Panc1 (cell line): ENCODE measurements at regions not wholly inside any gene's neighbourhood (a gene's known extent, or its start where the extent isn't known, plus 50 kb on each side); places are given as distances from the start of the nearest gene placed in this dataset.

Experiments used
- ATAC-seq: fragments of 200-7000 bp; cut with Tn5 transposase; 2 replicates; pipeline ENCODE4 v1.9.1; 2020; ENCODE audit warnings: mild to moderate bottlenecking, moderate library complexity
- BruUV-seq: library from RNA; stranded (reverse); fragments of 400-500 nt; replicated peaks from 2 replicates; lab custom pipeline; 2021; lab: Mats Ljungman, UMichigan
- CTCF ChIA-PET: fragments of 300-600 bp; sonication (Branson Sonifier 250); formaldehyde crosslinking; loops from one replicate; lab custom pipeline; 2022; ENCODE audit warnings: antibody characterized with exemption; lab: Charles Lee
- POLR2A ChIA-PET: fragments of 300-600 bp; sonication (Branson Sonifier 250); formaldehyde crosslinking; loops from one replicate; lab custom pipeline; 2022; ENCODE audit warnings: antibody characterized with exemption; lab: Charles Lee
- DNase-seq: peaks from one replicate; pipeline ENCODE4 v3.0.0-alpha.2; 2010; ENCODE audit warnings: low read depth, low spot score
- H3K27ac ChIP-seq: 2 replicates; pipeline ENCODE4 v1.5.1; 2011; ENCODE audit warnings: mild to moderate bottlenecking, low read length, inconsistent platforms
- H3K27me3 ChIP-seq: fragments of 200-500 bp; sonication (Bioruptor generic); 2 replicates; pipeline ENCODE4 v1.6.0; 2014; ENCODE audit warnings: low read length, inconsistent platforms; ENCODE audit not compliant: control insufficient read depth, insufficient read depth
- H3K36me3 ChIP-seq: fragments of 200-500 bp; sonication (Bioruptor generic); 2 replicates; pipeline ENCODE4 v1.5.1; 2014; ENCODE audit warnings: inconsistent platforms, mild to moderate bottlenecking, low read length, moderate library complexity; ENCODE audit not compliant: control insufficient read depth, insufficient read depth
- H3K4me1 ChIP-seq: 2 replicates; pipeline ENCODE4 v1.5.1; 2011; ENCODE audit warnings: inconsistent platforms, mild to moderate bottlenecking, low read length, moderate library complexity; ENCODE audit not compliant: control insufficient read depth, insufficient read depth
- H3K4me3 ChIP-seq, 2 experiments: 2 replicates each; pipeline ENCODE4 v1.5.1; 2011 to 2012; ENCODE audit warnings: low read depth in 2 of 2, low read length in 2 of 2, mild to moderate bottlenecking in 2 of 2, inconsistent platforms in 1 of 2, moderate library complexity in 1 of 2
- H3K9me3 ChIP-seq: fragments of 200-500 bp; sonication (Bioruptor generic); 2 replicates; pipeline ENCODE4 v1.5.1; 2014; ENCODE audit warnings: low read depth, mild to moderate bottlenecking, inconsistent platforms, low read length, moderate library complexity; ENCODE audit not compliant: control insufficient read depth, insufficient read depth
- CTCF ChIP-seq: fragments of 450-650 bp; IDR thresholded peaks from 2 replicates; pipeline ENCODE4 v1.5.1; 2017; ENCODE audit warnings: mild to moderate bottlenecking
- POLR2AphosphoS5 ChIP-seq: IDR thresholded peaks from 2 replicates; pipeline ENCODE4 v1.6.1; 2012; ENCODE audit warnings: mild to moderate bottlenecking, low read depth, low read length, moderate library complexity
- REST ChIP-seq, 2 experiments: IDR thresholded peaks; 2 replicates each; pipeline ENCODE4 v1.6.1; 2011 to 2012; ENCODE audit warnings: low read depth in 2 of 2, control low read depth in 1 of 2, low read length in 1 of 2, mild to moderate bottlenecking in 1 of 2, moderate library complexity in 1 of 2; ENCODE audit not compliant: insufficient read depth in 1 of 2
- SIN3A ChIP-seq: IDR thresholded peaks from 2 replicates; pipeline ENCODE4 v1.6.1; 2012; ENCODE audit warnings: low read depth, mild to moderate bottlenecking, low read length, moderate library complexity, borderline replicate concordance; ENCODE audit not compliant: insufficient read depth
- TCF7L2 ChIP-seq: IDR thresholded peaks from 2 replicates; pipeline ENCODE4 v1.6.1; 2011; ENCODE audit warnings: mild to moderate bottlenecking, low read depth, low read length, inconsistent platforms
- in situ Hi-C: cut with HindIII; loops from 2 replicates; pipeline ENCODE4 v1.10.0; 2016; ENCODE audit warnings: low sequenced_read_pairs, low pct_unique_long_range_greater_than_20kb
- intact Hi-C: fragments of 100-400 bp; cut with micrococcal nuclease; formaldehyde crosslinking; loops from one replicate; pipeline ENCODE4 v1.10.0; 2022; ENCODE audit not compliant: unreplicated experiment

- H3K4me1 ChIP-seq, result no peaks in the 10 kb centered on the region
- ATAC-seq, result peak; percentile 18; the same call in 1 of the 2 replicates
These were observed 85.3 kb upstream of the SIRPA start for GRCh38 chr20:1809611-1810510.

GRCh38 chr20:1809131-1809572 is 86.1 kb upstream of the SIRPA start:
- intact Hi-C loops, result no loop called here
- TF ChIP-seq REST (IDR thresholded peaks at IDR 0.05; ENCODE audit: insufficient read depth in 1 of 2, low read depth in 2 of 2, low read length in 1 of 2) (no peak), TCF7L2 (no peak), CTCF (no peak), POLR2AphosphoS5 (no peak)

More at GRCh38 chr20:1809611-1810510, 85.3 kb upstream of the SIRPA start:
- no peaks in the 10 kb centered on the region for H3K27me3 ChIP-seq
- H3K4me3 ChIP-seq, result no peak overlapping the region
- H3K9me3 ChIP-seq, result no peaks in the 10 kb centered on the region
- no TSS peak for BruUV-seq
- DNase-seq, result no peak
- in situ Hi-C loops (no loop called here), intact Hi-C loops (no loop called here)
- H3K27ac ChIP-seq, result no peak overlapping the region
- CTCF ChIA-PET, result no interaction called here
- H3K36me3 ChIP-seq, result no peaks in the 10 kb centered on the region
- POLR2A ChIA-PET, result no interaction called here
- TF ChIP-seq REST (IDR thresholded peaks at IDR 0.05; ENCODE audit: insufficient read depth in 1 of 2, low read depth in 2 of 2, low read length in 1 of 2), result no peak
- no peak for TF ChIP-seq TCF7L2
- no peak for TF ChIP-seq CTCF
- no peak for TF ChIP-seq SIN3A
- no peak for TF ChIP-seq POLR2AphosphoS5

More at GRCh38 chr20:1809131-1809572, 86.1 kb upstream of the SIRPA start:
- Histone ChIP-seq H3K9me3 (no peaks in the 10 kb centered on the region), H3K4me3 (no peak overlapping the region), H3K4me1 (no peaks in the 10 kb centered on the region), H3K36me3 (no peaks in the 10 kb centered on the region), H3K27me3 (no peaks in the 10 kb centered on the region), H3K27ac (no peak overlapping the region)
- in situ Hi-C loops, result no loop called here
- no peak for DNase-seq
- POLR2A ChIA-PET, result no interaction called here
- ATAC-seq, result peak; percentile 33; the same call in 1 of the 2 replicates
- CTCF ChIA-PET, result no interaction called here
- no TSS peak for BruUV-seq
